GM23338 (cell line): ENCODE measurements at regions not wholly inside any gene's neighbourhood (a gene's known extent, or its start where the extent isn't known, plus 50 kb on each side); places are given as distances from the start of the nearest gene placed in this dataset.

ENCODE experiments used
- ATAC-seq: fragments of 200-7000 bp; cut with Tn5 transposase; 3 replicates; pipeline ENCODE4 v1.9.1; 2020
- DNase-seq: peaks from one replicate; pipeline ENCODE4 v3.0.0-alpha.2; 2015; ENCODE audit warnings: low spot score
- H2AFZ ChIP-seq: fragments of 200-600 bp; sonication (generic); 2 replicates; pipeline ENCODE4 v1.8.0; 2016; ENCODE audit warnings: antibody characterized with exemption, mild to moderate bottlenecking, moderate library complexity
- H3F3A ChIP-seq: fragments of 200-600 bp; sonication (generic); replicated peaks from 2 replicates; pipeline ENCODE4 v1.8.0; 2017; ENCODE audit warnings: antibody characterized with exemption, mixed run types, low read depth
- H3K27ac ChIP-seq: fragments of 200-600 bp; sonication (generic); 2 replicates; pipeline ENCODE4 v1.6.1; 2016; ENCODE audit warnings: low read depth
- H3K27me3 ChIP-seq: fragments of 200-600 bp; sonication (generic); 2 replicates; pipeline ENCODE4 v1.8.0; 2016; ENCODE audit warnings: mild to moderate bottlenecking, mixed run types, moderate library complexity; ENCODE audit not compliant: insufficient read depth
- H3K36me3 ChIP-seq: fragments of 200-600 bp; sonication (generic); 2 replicates; pipeline ENCODE4 v1.8.0; 2016; ENCODE audit warnings: mild to moderate bottlenecking; ENCODE audit not compliant: insufficient read depth
- H3K4me1 ChIP-seq: fragments of 200-600 bp; sonication (generic); 2 replicates; pipeline ENCODE4 v1.8.0; 2016; ENCODE audit warnings: mild to moderate bottlenecking, moderate library complexity; ENCODE audit not compliant: insufficient read depth
- H3K4me2 ChIP-seq: fragments of 200-600 bp; sonication (generic); 2 replicates; pipeline ENCODE4 v1.7.1; 2017; ENCODE audit warnings: mixed run types
- H3K4me3 ChIP-seq: fragments of 200-600 bp; sonication (generic); 2 replicates; pipeline ENCODE4 v1.6.1; 2016; ENCODE audit warnings: mixed run types
- H3K79me2 ChIP-seq: fragments of 200-600 bp; sonication (generic); replicated peaks from 2 replicates; pipeline ENCODE4 v1.8.0; 2017; ENCODE audit warnings: mild to moderate bottlenecking; ENCODE audit not compliant: insufficient read depth
- H3K9me2 ChIP-seq: fragments of 200-600 bp; sonication (generic); 2 replicates; pipeline ENCODE4 v1.8.0; 2017; ENCODE audit not compliant: insufficient read depth
- H4K20me1 ChIP-seq: fragments of 200-600 bp; sonication (generic); replicated peaks from 2 replicates; pipeline ENCODE4 v1.8.0; 2017; ENCODE audit warnings: mild to moderate bottlenecking; ENCODE audit not compliant: insufficient read depth
- H3K27ac Mint-ChIP-seq: 2 replicates; pipeline ENCODE4 v1.8.0; 2020; ENCODE audit warnings: inconsistent platforms, mild to moderate bottlenecking, moderate library complexity, mixed read lengths
- H3K27me3 Mint-ChIP-seq: 3 replicates; pipeline ENCODE4 v1.8.0; 2022; ENCODE audit warnings: low read depth, mild to moderate bottlenecking, moderate library complexity, mixed read lengths, inconsistent platforms; ENCODE audit not compliant: insufficient read depth, poor library complexity
- H3K36me3 Mint-ChIP-seq: 3 replicates; pipeline ENCODE4 v1.8.0; 2021; ENCODE audit warnings: low read depth, mild to moderate bottlenecking, inconsistent platforms, moderate library complexity, mixed read lengths
- H3K4me1 Mint-ChIP-seq: 3 replicates; pipeline ENCODE4 v1.8.0; 2020; ENCODE audit warnings: mild to moderate bottlenecking, inconsistent platforms, mixed read lengths
- H3K4me3 Mint-ChIP-seq: 3 replicates; pipeline ENCODE4 v1.8.0; 2021; ENCODE audit warnings: moderate library complexity, mild to moderate bottlenecking, inconsistent platforms, mixed read lengths
- H3K9me3 Mint-ChIP-seq: 3 replicates; pipeline ENCODE4 v1.8.0; 2020; ENCODE audit warnings: moderate library complexity, mild to moderate bottlenecking, inconsistent platforms, mixed read lengths
- CREB1 ChIP-seq: fragments of 250-450 bp; sonication (Bioruptor Pico); IDR thresholded peaks from 2 replicates; pipeline ENCODE4 v1.5.0; 2020; ENCODE audit warnings: low read depth, mild to moderate bottlenecking, moderate library complexity
- CTCF ChIP-seq, 2 experiments: fragments of 200-600 bp in 1 of 2; sonication (generic) in 1 of 2; conservative IDR thresholded peaks; 2 replicates each; pipeline versions ENCODE4 v1.5.1 to v1.6.1; 2016 to 2017; ENCODE audit warnings: antibody characterized with exemption in 2 of 2, low read depth in 2 of 2, mild to moderate bottlenecking in 2 of 2, moderate library complexity in 1 of 2
- EZH2 ChIP-seq: fragments of 200-600 bp; sonication (generic); IDR thresholded peaks from one replicate; pipeline ENCODE4 v1.8.0; 2017; ENCODE audit warnings: antibody characterized with exemption, mild to moderate bottlenecking, low read depth; ENCODE audit not compliant: unreplicated experiment
- NANOG ChIP-seq: IDR thresholded peaks from 2 replicates; pipeline ENCODE4 v1.6.1; 2016; ENCODE audit warnings: antibody characterized with exemption, borderline replicate concordance
- POLR2AphosphoS5 ChIP-seq: IDR thresholded peaks from 2 replicates; pipeline ENCODE4 v1.6.1; 2016; ENCODE audit warnings: antibody characterized with exemption, low read depth
- REST ChIP-seq: IDR thresholded peaks from one replicate; pipeline ENCODE4 v1.6.1; 2018; ENCODE audit warnings: antibody characterized with exemption; ENCODE audit not compliant: unreplicated experiment
- STAT1 ChIP-seq: IDR thresholded peaks from one replicate; pipeline ENCODE4 v1.6.1; 2016; ENCODE audit warnings: antibody characterized with exemption; ENCODE audit not compliant: unreplicated experiment
- ZNF114 ChIP-seq: fragments of 250-450 bp; sonication (Bioruptor Pico); IDR thresholded peaks from 2 replicates; pipeline ENCODE4 v1.5.0; 2020; ENCODE audit warnings: mild to moderate bottlenecking, moderate library complexity
- ZNF331 ChIP-seq: fragments of 250-450 bp; sonication (Bioruptor Pico); IDR thresholded peaks from 2 replicates; pipeline ENCODE4 v1.5.0; 2020; ENCODE audit warnings: low read depth, mild to moderate bottlenecking, moderate library complexity
- TF ChIP-seq, protein P1 (sequence below): fragments of 250-450 bp; sonication (Bioruptor Pico); IDR thresholded peaks from 2 replicates; pipeline ENCODE4 v1.5.0; 2020; ENCODE audit warnings: mild to moderate bottlenecking, moderate library complexity
- TF ChIP-seq, protein P2 (sequence below): IDR thresholded peaks from 2 replicates; pipeline ENCODE4 v1.6.1; 2016; ENCODE audit warnings: antibody characterized with exemption

GRCh38 chr3:83902787-83903533, 1055.8 kb upstream of the CADM2 start:
- no peaks in the 10 kb centered on the region for H3K27me3 ChIP-seq
- peaks cover 14% of the 10 kb centered on the region for H3K4me1 Mint-ChIP-seq
- ATAC-seq: no peak

More at GRCh38 chr3:83902787-83903533, 1055.8 kb upstream of the CADM2 start:
- Mint-ChIP-seq H3K9me3 (no peaks in the 10 kb centered on the region), H3K27ac (no peak overlapping the region), H3K27me3 (no peaks in the 10 kb centered on the region), H3K36me3 (no peaks in the 10 kb centered on the region), H3K4me3 (no peak overlapping the region)
- no peak overlapping the region for H3K27ac ChIP-seq
- no peak for DNase-seq
- no peak overlapping the region for H3K4me3 ChIP-seq
- H2AFZ ChIP-seq: no peak overlapping the region
- no peaks in the 10 kb centered on the region for H4K20me1 ChIP-seq
- H3K4me1 ChIP-seq: peaks cover 5% of the 10 kb centered on the region; the same call in 1 of the 2 replicates
- TF ChIP-seq ZNF331 (CRISPR knock-in tag) (no peak), NANOG (no peak), EZH2 (no peak), STAT1 (no peak), CREB1 (CRISPR knock-in tag) (no peak), CTCF (conservative IDR thresholded peaks at IDR 0.05; ENCODE audit: low read depth in 2 of 2) (no peak), ZNF114 (CRISPR knock-in tag) (no peak), POLR2AphosphoS5 (no peak), REST (no peak)
- TF ChIP-seq, protein P1, sequence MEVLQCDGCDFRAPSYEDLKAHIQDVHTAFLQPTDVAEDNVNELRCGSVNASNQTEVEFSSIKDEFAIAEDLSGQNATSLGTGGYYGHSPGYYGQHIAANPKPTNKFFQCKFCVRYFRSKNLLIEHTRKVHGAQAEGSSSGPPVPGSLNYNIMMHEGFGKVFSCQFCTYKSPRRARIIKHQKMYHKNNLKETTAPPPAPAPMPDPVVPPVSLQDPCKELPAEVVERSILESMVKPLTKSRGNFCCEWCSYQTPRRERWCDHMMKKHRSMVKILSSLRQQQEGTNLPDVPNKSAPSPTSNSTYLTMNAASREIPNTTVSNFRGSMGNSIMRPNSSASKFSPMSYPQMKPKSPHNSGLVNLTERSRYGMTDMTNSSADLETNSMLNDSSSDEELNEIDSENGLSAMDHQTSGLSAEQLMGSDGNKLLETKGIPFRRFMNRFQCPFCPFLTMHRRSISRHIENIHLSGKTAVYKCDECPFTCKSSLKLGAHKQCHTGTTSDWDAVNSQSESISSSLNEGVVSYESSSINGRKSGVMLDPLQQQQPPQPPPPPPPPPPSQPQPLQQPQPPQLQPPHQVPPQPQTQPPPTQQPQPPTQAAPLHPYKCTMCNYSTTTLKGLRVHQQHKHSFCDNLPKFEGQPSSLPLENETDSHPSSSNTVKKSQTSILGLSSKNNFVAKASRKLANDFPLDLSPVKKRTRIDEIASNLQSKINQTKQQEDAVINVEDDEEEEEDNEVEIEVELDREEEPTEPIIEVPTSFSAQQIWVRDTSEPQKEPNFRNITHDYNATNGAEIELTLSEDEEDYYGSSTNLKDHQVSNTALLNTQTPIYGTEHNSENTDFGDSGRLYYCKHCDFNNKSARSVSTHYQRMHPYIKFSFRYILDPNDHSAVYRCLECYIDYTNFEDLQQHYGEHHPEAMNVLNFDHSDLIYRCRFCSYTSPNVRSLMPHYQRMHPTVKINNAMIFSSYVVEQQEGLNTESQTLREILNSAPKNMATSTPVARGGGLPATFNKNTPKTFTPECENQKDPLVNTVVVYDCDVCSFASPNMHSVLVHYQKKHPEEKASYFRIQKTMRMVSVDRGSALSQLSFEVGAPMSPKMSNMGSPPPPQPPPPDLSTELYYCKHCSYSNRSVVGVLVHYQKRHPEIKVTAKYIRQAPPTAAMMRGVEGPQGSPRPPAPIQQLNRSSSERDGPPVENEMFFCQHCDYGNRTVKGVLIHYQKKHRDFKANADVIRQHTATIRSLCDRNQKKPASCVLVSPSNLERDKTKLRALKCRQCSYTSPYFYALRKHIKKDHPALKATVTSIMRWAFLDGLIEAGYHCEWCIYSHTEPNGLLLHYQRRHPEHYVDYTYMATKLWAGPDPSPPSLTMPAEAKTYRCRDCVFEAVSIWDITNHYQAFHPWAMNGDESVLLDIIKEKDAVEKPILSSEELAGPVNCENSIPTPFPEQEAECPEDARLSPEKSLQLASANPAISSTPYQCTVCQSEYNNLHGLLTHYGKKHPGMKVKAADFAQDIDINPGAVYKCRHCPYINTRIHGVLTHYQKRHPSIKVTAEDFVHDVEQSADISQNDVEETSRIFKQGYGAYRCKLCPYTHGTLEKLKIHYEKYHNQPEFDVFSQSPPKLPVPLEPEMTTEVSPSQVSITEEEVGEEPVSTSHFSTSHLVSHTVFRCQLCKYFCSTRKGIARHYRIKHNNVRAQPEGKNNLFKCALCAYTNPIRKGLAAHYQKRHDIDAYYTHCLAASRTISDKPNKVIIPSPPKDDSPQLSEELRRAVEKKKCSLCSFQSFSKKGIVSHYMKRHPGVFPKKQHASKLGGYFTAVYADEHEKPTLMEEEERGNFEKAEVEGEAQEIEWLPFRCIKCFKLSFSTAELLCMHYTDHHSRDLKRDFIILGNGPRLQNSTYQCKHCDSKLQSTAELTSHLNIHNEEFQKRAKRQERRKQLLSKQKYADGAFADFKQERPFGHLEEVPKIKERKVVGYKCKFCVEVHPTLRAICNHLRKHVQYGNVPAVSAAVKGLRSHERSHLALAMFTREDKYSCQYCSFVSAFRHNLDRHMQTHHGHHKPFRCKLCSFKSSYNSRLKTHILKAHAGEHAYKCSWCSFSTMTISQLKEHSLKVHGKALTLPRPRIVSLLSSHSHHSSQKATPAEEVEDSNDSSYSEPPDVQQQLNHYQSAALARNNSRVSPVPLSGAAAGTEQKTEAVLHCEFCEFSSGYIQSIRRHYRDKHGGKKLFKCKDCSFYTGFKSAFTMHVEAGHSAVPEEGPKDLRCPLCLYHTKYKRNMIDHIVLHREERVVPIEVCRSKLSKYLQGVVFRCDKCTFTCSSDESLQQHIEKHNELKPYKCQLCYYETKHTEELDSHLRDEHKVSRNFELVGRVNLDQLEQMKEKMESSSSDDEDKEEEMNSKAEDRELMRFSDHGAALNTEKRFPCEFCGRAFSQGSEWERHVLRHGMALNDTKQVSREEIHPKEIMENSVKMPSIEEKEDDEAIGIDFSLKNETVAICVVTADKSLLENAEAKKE (CRISPR knock-in tag): no peak
- TF ChIP-seq, protein P2, sequence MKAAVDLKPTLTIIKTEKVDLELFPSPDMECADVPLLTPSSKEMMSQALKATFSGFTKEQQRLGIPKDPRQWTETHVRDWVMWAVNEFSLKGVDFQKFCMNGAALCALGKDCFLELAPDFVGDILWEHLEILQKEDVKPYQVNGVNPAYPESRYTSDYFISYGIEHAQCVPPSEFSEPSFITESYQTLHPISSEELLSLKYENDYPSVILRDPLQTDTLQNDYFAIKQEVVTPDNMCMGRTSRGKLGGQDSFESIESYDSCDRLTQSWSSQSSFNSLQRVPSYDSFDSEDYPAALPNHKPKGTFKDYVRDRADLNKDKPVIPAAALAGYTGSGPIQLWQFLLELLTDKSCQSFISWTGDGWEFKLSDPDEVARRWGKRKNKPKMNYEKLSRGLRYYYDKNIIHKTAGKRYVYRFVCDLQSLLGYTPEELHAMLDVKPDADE: no peak
- H3K79me2 ChIP-seq: no peaks in the 10 kb centered on the region
- H3K36me3 ChIP-seq: no peaks in the 10 kb centered on the region
- H3K4me2 ChIP-seq: no peak overlapping the region
- no peaks in the 10 kb centered on the region for H3F3A ChIP-seq
- H3K9me2 ChIP-seq: no peaks in the 10 kb centered on the region; the same call in 1 of the 2 replicates
